WTC11 (cell line): ENCODE measurements at regions not wholly inside any gene's neighbourhood (a gene's known extent, or its start where the extent isn't known, plus 50 kb on each side); places are given as distances from the start of the nearest gene placed in this dataset.

ENCODE experiments used
- ATAC-seq: fragments of 200-7000 bp; cut with Tn5 transposase; 2 replicates; pipeline ENCODE4 v1.10.0; 2021; ENCODE audit warnings: mild to moderate bottlenecking, moderate library complexity
- CTCF ChIA-PET: fragments of 300-600 bp; sonication (Branson Sonifier 250); formaldehyde crosslinking; loops from one replicate; lab custom pipeline; 2021; ENCODE audit warnings: antibody characterized with exemption; lab: Charles Lee
- POLR2A ChIA-PET: fragments of 350-600 bp; sonication (Branson Sonifier 250); formaldehyde crosslinking; loops from one replicate; lab custom pipeline; 2021; ENCODE audit warnings: antibody characterized with exemption; lab: Charles Lee
- DNase-seq: peaks from one replicate; pipeline ENCODE4 v3.0.0; 2021; ENCODE audit warnings: low spot score
- H3K27ac Mint-ChIP-seq: 2 replicates; pipeline ENCODE4 v1.8.0; 2021; ENCODE audit warnings: mixed read lengths
- H3K27me3 Mint-ChIP-seq: 2 replicates; pipeline ENCODE4 v1.8.0; 2021; ENCODE audit warnings: low read depth, mild to moderate bottlenecking, moderate library complexity, mixed read lengths
- H3K36me3 Mint-ChIP-seq: 2 replicates; pipeline ENCODE4 v1.8.0; 2021; ENCODE audit warnings: mixed read lengths
- H3K4me1 Mint-ChIP-seq: 2 replicates; pipeline ENCODE4 v1.8.0; 2022; ENCODE audit warnings: mixed read lengths
- H3K4me3 Mint-ChIP-seq: 2 replicates; pipeline ENCODE4 v1.8.0; 2021; ENCODE audit warnings: mild to moderate bottlenecking, moderate library complexity, mixed read lengths
- H3K9me3 Mint-ChIP-seq: 2 replicates; pipeline ENCODE4 v1.8.0; 2021; ENCODE audit warnings: mixed read lengths
- ESRRA ChIP-seq: sonication (generic); formaldehyde crosslinking; IDR thresholded peaks from 2 replicates; pipeline ENCODE4 v1.8.1; 2022; ENCODE audit warnings: mild to moderate bottlenecking, missing genetic modification reagents, borderline replicate concordance
- JUN ChIP-seq: sonication (generic); formaldehyde crosslinking; IDR thresholded peaks from 2 replicates; pipeline ENCODE4 v1.8.0; 2023; ENCODE audit warnings: mild to moderate bottlenecking, missing genetic modification reagents
- KAT7 ChIP-seq: sonication (generic); formaldehyde crosslinking; IDR thresholded peaks from 2 replicates; pipeline ENCODE4 v1.8.1; 2023; ENCODE audit warnings: missing genetic modification reagents, mild to moderate bottlenecking, borderline replicate concordance
- MXD4 ChIP-seq: fragments of 250-450 bp; sonication (Bioruptor Pico); IDR thresholded peaks from 2 replicates; pipeline ENCODE4 v1.8.0; 2021; ENCODE audit warnings: mild to moderate bottlenecking, moderate library complexity, borderline replicate concordance
- NFATC4 ChIP-seq: fragments of 250-450 bp; sonication (Bioruptor Pico); IDR thresholded peaks from 2 replicates; pipeline ENCODE4 v1.9.0; 2021; ENCODE audit warnings: mild to moderate bottlenecking
- SMAD3 ChIP-seq: sonication (generic); formaldehyde crosslinking; IDR thresholded peaks from 2 replicates; pipeline ENCODE4 v1.8.0; 2022; ENCODE audit warnings: missing genetic modification reagents, mild to moderate bottlenecking, borderline replicate concordance
- ZNF263 ChIP-seq: sonication (generic); formaldehyde crosslinking; IDR thresholded peaks from 2 replicates; pipeline ENCODE4 v1.8.1; 2022; ENCODE audit warnings: low read depth, mild to moderate bottlenecking, moderate library complexity, missing genetic modification reagents
- ZNF317 ChIP-seq: sonication (generic); formaldehyde crosslinking; IDR thresholded peaks from 2 replicates; pipeline ENCODE4 v1.8.1; 2023; ENCODE audit warnings: low read depth, mild to moderate bottlenecking, moderate library complexity, missing genetic modification reagents, borderline replicate concordance
- ZNF396 ChIP-seq: fragments of 250-450 bp; sonication (Bioruptor Pico); IDR thresholded peaks from 2 replicates; pipeline ENCODE4 v1.8.0; 2021; ENCODE audit warnings: mild to moderate bottlenecking, moderate library complexity, borderline replicate concordance
- ZNF671 ChIP-seq: fragments of 250-450 bp; sonication (Bioruptor Pico); IDR thresholded peaks from 2 replicates; pipeline ENCODE4 v1.8.0; 2021; ENCODE audit warnings: mild to moderate bottlenecking
- TF ChIP-seq, protein P1 (sequence below): sonication (generic); formaldehyde crosslinking; IDR thresholded peaks from 2 replicates; pipeline ENCODE4 v1.8.1; 2023; ENCODE audit warnings: mild to moderate bottlenecking, missing genetic modification reagents, moderate library complexity
- TF ChIP-seq, protein P2 (sequence below): sonication (generic); formaldehyde crosslinking; IDR thresholded peaks from 2 replicates; pipeline ENCODE4 v1.8.0; 2022; ENCODE audit warnings: mild to moderate bottlenecking, missing genetic modification reagents
- TF ChIP-seq, protein P3 (sequence below): fragments of 250-450 bp; sonication (Bioruptor Pico); IDR thresholded peaks from 2 replicates; pipeline ENCODE4 v1.9.0; 2021; ENCODE audit warnings: mild to moderate bottlenecking, borderline replicate concordance
- TF ChIP-seq, protein P4 (sequence below): sonication (generic); formaldehyde crosslinking; IDR thresholded peaks from 2 replicates; pipeline ENCODE4 v1.8.0; 2022; ENCODE audit warnings: mild to moderate bottlenecking, missing genetic modification reagents
- TF ChIP-seq, protein P5 (sequence below): fragments of 200-600 bp; IDR thresholded peaks from 2 replicates; pipeline ENCODE4 v1.8.0; 2022; ENCODE audit warnings: antibody characterized with exemption

DNA sequence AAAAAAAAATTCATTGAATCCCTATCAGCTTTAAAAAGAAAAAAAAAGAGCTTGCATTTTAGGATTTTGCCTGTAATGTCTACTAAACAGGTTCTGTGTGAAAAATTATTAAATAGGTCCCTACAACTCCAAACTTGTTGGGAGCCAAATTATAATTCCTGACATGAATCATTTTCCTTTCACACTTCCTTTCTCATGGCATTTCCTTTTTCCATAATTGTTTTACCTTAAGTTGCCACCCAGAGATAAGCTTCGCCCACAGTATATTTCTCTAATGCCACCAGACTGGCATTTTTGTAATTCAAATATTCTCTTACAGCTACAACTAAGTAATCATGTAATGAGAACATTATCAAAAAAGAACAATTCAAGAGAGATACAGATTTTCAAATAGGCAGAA, 348.8 kb downstream of the EFNA5 start:
- Mint-ChIP-seq H3K4me1 (peaks cover 18% of the 10 kb centered on the region), H3K27ac (no peak overlapping the region), H3K4me3 (no peak overlapping the region), H3K36me3 (no peaks in the 10 kb centered on the region), H3K27me3 (no peaks in the 10 kb centered on the region), H3K9me3 (no peaks in the 10 kb centered on the region)
- TF ChIP-seq, protein P1, sequence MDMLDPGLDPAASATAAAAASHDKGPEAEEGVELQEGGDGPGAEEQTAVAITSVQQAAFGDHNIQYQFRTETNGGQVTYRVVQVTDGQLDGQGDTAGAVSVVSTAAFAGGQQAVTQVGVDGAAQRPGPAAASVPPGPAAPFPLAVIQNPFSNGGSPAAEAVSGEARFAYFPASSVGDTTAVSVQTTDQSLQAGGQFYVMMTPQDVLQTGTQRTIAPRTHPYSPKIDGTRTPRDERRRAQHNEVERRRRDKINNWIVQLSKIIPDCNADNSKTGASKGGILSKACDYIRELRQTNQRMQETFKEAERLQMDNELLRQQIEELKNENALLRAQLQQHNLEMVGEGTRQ (CRISPR knock-in tag) = no peak
- TF ChIP-seq ESRRA (CRISPR knock-in tag) = no peak
- TF ChIP-seq SMAD3 (CRISPR knock-in tag) = no peak
- TF ChIP-seq KAT7 (CRISPR knock-in tag) = no peak
- ChIA-PET POLR2A (no interaction called here), CTCF (no interaction called here)
- ATAC-seq (no peak), DNase-seq (no peak)

DNA sequence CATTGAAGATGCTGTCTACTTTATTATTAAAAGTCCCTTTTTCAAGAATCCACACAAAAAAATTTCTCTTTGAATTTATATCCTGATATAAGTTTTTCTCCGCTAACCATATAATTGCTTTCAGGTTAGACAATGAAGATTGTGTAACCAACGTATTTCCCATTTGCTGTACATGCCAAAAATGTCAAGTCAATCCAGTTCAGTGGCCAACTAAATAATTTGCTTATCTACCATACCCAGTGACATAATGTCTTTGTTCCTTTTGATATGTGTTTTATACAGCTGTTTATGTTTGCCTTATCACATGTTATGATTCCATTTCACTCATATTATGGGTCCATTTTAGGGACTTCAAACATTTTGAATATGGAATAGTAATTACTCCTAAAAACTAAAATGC, 349.9 kb downstream of the EFNA5 start:
- peaks cover 18% of the 10 kb centered on the region for H3K4me1 Mint-ChIP-seq
- CTCF ChIA-PET = no interaction called here
- no peaks in the 10 kb centered on the region for H3K27me3 Mint-ChIP-seq
- DNase-seq (no peak), ATAC-seq (no peak)
- no peak overlapping the region for H3K4me3 Mint-ChIP-seq
- no peak overlapping the region for H3K27ac Mint-ChIP-seq
- POLR2A ChIA-PET = no interaction called here
- no peaks in the 10 kb centered on the region for H3K9me3 Mint-ChIP-seq
- TF ChIP-seq, protein P2, sequence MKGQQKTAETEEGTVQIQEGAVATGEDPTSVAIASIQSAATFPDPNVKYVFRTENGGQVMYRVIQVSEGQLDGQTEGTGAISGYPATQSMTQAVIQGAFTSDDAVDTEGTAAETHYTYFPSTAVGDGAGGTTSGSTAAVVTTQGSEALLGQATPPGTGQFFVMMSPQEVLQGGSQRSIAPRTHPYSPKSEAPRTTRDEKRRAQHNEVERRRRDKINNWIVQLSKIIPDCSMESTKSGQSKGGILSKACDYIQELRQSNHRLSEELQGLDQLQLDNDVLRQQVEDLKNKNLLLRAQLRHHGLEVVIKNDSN = no peak
- TF ChIP-seq ZNF396 (CRISPR knock-in tag) (no peak), ZNF671 (CRISPR knock-in tag) (no peak), MXD4 (no peak), SMAD3 (CRISPR knock-in tag) (no peak), ZNF263 (CRISPR knock-in tag) (no peak), ZNF317 (CRISPR knock-in tag) (no peak), JUN (CRISPR knock-in tag) (no peak), NFATC4 (CRISPR knock-in tag) (no peak)
- TF ChIP-seq, protein P3, sequence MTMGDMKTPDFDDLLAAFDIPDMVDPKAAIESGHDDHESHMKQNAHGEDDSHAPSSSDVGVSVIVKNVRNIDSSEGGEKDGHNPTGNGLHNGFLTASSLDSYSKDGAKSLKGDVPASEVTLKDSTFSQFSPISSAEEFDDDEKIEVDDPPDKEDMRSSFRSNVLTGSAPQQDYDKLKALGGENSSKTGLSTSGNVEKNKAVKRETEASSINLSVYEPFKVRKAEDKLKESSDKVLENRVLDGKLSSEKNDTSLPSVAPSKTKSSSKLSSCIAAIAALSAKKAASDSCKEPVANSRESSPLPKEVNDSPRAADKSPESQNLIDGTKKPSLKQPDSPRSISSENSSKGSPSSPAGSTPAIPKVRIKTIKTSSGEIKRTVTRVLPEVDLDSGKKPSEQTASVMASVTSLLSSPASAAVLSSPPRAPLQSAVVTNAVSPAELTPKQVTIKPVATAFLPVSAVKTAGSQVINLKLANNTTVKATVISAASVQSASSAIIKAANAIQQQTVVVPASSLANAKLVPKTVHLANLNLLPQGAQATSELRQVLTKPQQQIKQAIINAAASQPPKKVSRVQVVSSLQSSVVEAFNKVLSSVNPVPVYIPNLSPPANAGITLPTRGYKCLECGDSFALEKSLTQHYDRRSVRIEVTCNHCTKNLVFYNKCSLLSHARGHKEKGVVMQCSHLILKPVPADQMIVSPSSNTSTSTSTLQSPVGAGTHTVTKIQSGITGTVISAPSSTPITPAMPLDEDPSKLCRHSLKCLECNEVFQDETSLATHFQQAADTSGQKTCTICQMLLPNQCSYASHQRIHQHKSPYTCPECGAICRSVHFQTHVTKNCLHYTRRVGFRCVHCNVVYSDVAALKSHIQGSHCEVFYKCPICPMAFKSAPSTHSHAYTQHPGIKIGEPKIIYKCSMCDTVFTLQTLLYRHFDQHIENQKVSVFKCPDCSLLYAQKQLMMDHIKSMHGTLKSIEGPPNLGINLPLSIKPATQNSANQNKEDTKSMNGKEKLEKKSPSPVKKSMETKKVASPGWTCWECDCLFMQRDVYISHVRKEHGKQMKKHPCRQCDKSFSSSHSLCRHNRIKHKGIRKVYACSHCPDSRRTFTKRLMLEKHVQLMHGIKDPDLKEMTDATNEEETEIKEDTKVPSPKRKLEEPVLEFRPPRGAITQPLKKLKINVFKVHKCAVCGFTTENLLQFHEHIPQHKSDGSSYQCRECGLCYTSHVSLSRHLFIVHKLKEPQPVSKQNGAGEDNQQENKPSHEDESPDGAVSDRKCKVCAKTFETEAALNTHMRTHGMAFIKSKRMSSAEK (CRISPR knock-in tag) = no peak
- TF ChIP-seq, protein P4, sequence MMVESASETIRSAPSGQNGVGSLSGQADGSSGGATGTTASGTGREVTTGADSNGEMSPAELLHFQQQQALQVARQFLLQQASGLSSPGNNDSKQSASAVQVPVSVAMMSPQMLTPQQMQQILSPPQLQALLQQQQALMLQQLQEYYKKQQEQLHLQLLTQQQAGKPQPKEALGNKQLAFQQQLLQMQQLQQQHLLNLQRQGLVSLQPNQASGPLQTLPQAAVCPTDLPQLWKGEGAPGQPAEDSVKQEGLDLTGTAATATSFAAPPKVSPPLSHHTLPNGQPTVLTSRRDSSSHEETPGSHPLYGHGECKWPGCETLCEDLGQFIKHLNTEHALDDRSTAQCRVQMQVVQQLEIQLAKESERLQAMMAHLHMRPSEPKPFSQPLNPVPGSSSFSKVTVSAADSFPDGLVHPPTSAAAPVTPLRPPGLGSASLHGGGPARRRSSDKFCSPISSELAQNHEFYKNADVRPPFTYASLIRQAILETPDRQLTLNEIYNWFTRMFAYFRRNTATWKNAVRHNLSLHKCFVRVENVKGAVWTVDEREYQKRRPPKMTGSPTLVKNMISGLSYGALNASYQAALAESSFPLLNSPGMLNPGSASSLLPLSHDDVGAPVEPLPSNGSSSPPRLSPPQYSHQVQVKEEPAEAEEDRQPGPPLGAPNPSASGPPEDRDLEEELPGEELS (CRISPR knock-in tag) = no peak
- TF ChIP-seq, protein P5, sequence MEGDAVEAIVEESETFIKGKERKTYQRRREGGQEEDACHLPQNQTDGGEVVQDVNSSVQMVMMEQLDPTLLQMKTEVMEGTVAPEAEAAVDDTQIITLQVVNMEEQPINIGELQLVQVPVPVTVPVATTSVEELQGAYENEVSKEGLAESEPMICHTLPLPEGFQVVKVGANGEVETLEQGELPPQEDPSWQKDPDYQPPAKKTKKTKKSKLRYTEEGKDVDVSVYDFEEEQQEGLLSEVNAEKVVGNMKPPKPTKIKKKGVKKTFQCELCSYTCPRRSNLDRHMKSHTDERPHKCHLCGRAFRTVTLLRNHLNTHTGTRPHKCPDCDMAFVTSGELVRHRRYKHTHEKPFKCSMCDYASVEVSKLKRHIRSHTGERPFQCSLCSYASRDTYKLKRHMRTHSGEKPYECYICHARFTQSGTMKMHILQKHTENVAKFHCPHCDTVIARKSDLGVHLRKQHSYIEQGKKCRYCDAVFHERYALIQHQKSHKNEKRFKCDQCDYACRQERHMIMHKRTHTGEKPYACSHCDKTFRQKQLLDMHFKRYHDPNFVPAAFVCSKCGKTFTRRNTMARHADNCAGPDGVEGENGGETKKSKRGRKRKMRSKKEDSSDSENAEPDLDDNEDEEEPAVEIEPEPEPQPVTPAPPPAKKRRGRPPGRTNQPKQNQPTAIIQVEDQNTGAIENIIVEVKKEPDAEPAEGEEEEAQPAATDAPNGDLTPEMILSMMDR = no peak
- H3K36me3 Mint-ChIP-seq = no peaks in the 10 kb centered on the region
